WERI-Rb-1 (cell line): ENCODE measurements at regions not wholly inside any gene's neighbourhood (a gene's known extent, or its start where the extent isn't known, plus 50 kb on each side); places are given as distances from the start of the nearest gene placed in this dataset.

Source experiments
- DNase-seq: peaks from one replicate; pipeline ENCODE4 v3.0.0-alpha.2; 2020
- H3K27ac ChIP-seq: fragments of 250-450 bp; sonication (Bioruptor Pico); 2 replicates; pipeline ENCODE4 v1.5.1; 2020; ENCODE audit warnings: mild to moderate bottlenecking, moderate library complexity
- H3K27me3 ChIP-seq: fragments of 250-450 bp; sonication (Bioruptor Pico); 2 replicates; pipeline ENCODE4 v1.5.1; 2021; ENCODE audit warnings: mild to moderate bottlenecking, low read depth, moderate library complexity; ENCODE audit not compliant: insufficient read depth, severe bottlenecking
- H3K36me3 ChIP-seq: fragments of 250-450 bp; sonication (Bioruptor Pico); 2 replicates; pipeline ENCODE4 v1.5.1; 2020; ENCODE audit warnings: mild to moderate bottlenecking, moderate library complexity
- H3K4me3 ChIP-seq: 2 replicates; pipeline ENCODE4 v1.5.1; 2011; ENCODE audit warnings: low read depth, mild to moderate bottlenecking, control low read depth, low read length
- H3K9me3 ChIP-seq: fragments of 250-450 bp; sonication (Bioruptor Pico); 2 replicates; pipeline ENCODE4 v1.5.1; 2021; ENCODE audit warnings: mild to moderate bottlenecking, moderate library complexity; ENCODE audit not compliant: severe bottlenecking
- CTCF ChIP-seq: IDR thresholded peaks from 2 replicates; pipeline ENCODE4 v1.5.1; 2011; ENCODE audit warnings: low read depth, mild to moderate bottlenecking, control low read depth, inconsistent platforms, low read length

GRCh38 chr19:33883859-33884519 is 87.3 kb downstream of the KCTD15 start:
- Histone ChIP-seq H3K9me3 (peaks cover 2% of the 10 kb centered on the region), H3K27ac (no peak overlapping the region), H3K27me3 (no peaks in the 10 kb centered on the region), H3K4me3 (no peak overlapping the region), H3K36me3 (no peaks in the 10 kb centered on the region)
- DNase-seq = no peak
- TF ChIP-seq CTCF = no peak

GRCh38 chr19:33885236-33885635 is 88.6 kb downstream of the KCTD15 start:
- TF ChIP-seq CTCF = no peak
- H3K4me3 ChIP-seq = no peak overlapping the region
- no peaks in the 10 kb centered on the region for H3K27me3 ChIP-seq
- no peak overlapping the region for H3K27ac ChIP-seq
- no peaks in the 10 kb centered on the region for H3K9me3 ChIP-seq
- H3K36me3 ChIP-seq = no peaks in the 10 kb centered on the region
- no peak for DNase-seq

- H3K9me3 ChIP-seq = no peaks in the 10 kb centered on the region
- H3K4me3 ChIP-seq = no peak overlapping the region
- no peak overlapping the region for H3K27ac ChIP-seq
- TF ChIP-seq CTCF = no peak
- DNase-seq = no peak
- H3K27me3 ChIP-seq = no peaks in the 10 kb centered on the region
- H3K36me3 ChIP-seq = no peaks in the 10 kb centered on the region
Observed at GRCh38 chr19:33887891-33888290, 91.2 kb downstream of the KCTD15 start.

GRCh38 chr19:33888665-33889064 is 92.0 kb downstream of the KCTD15 start:
- Histone ChIP-seq H3K9me3 (no peaks in the 10 kb centered on the region), H3K27me3 (no peaks in the 10 kb centered on the region), H3K4me3 (no peak overlapping the region), H3K36me3 (no peaks in the 10 kb centered on the region), H3K27ac (no peak overlapping the region)
- no peak for DNase-seq
- no peak for TF ChIP-seq CTCF

GRCh38 chr19:33890569-33890968 is 93.9 kb downstream of the KCTD15 start:
- Histone ChIP-seq H3K9me3 (no peaks in the 10 kb centered on the region), H3K27me3 (no peaks in the 10 kb centered on the region), H3K36me3 (no peaks in the 10 kb centered on the region), H3K4me3 (no peak overlapping the region), H3K27ac (no peak overlapping the region)
- no peak for DNase-seq
- no peak for TF ChIP-seq CTCF

GRCh38 chr19:33891773-33892172 is 95.1 kb downstream of the KCTD15 start:
- H3K27me3 ChIP-seq = no peaks in the 10 kb centered on the region
- DNase-seq = no peak
- H3K9me3 ChIP-seq = no peaks in the 10 kb centered on the region
- H3K36me3 ChIP-seq = no peaks in the 10 kb centered on the region
- H3K27ac ChIP-seq = no peak overlapping the region
- H3K4me3 ChIP-seq = no peak overlapping the region
- no peak for TF ChIP-seq CTCF
